ENCODE measurements at regions not wholly inside any gene's neighbourhood (a gene's known extent, or its start where the extent isn't known, plus 50 kb on each side); places are given as distances from the start of the nearest gene placed in this dataset.
"Not testable (repeated sequence)": the region's sequence is repeated elsewhere in the genome, so short reads cannot be mapped to it uniquely, and the experiment has no call there.

GRCh38 chr7:23938937-23939552, 229.0 kb downstream of the STK31 start:
- Histone ChIP-seq H3K4me1 (ENCODE audit: control insufficient read depth, insufficient read depth, low read length, poor library complexity, severe bottlenecking) (no peaks in the 10 kb centered on the region), H3K27me3 (ENCODE audit: control insufficient read depth, insufficient read depth, low read length) (peaks cover 5% of the 10 kb centered on the region), H3K4me3 (ENCODE audit: low read depth, low read length) (no peak overlapping the region), H3K27ac (ENCODE audit: insufficient read depth, low read length, poor library complexity, severe bottlenecking) (no peak overlapping the region), H3K9me3 (ENCODE audit: control insufficient read depth in 2 of 2, low read length in 2 of 2) (no peaks in the 10 kb centered on the region), H3K36me3 (ENCODE audit: control insufficient read depth, insufficient read depth, low read length) (no peaks in the 10 kb centered on the region)
- H3K4me1 Mint-ChIP-seq: no peaks in the 10 kb centered on the region
- peaks cover 8% of the 10 kb centered on the region for H3K27me3 Mint-ChIP-seq
- ATAC-seq (ENCODE audit: low read depth in 2 of 2) (no peak), DNase-seq (no peak)
- H3K4me3 Mint-ChIP-seq: no peak overlapping the region
- no peak overlapping the region for H3K27ac Mint-ChIP-seq
- no peaks in the 10 kb centered on the region for H3K36me3 Mint-ChIP-seq
- H3K9me3 Mint-ChIP-seq: peaks cover 0 to 5% (median 1%) of the 10 kb centered on the region in 7 donors

- H3K36me3 Mint-ChIP-seq; H3K27me3 Mint-ChIP-seq; H3K4me1 ChIP-seq (ENCODE audit: control insufficient read depth, insufficient read depth, low read length, poor library complexity, severe bottlenecking); DNase-seq; H3K36me3 ChIP-seq (ENCODE audit: control insufficient read depth, insufficient read depth, low read length); H3K9me3 Mint-ChIP-seq; H3K4me3 ChIP-seq (ENCODE audit: low read depth, low read length); H3K9me3 ChIP-seq (ENCODE audit: control insufficient read depth in 2 of 2, low read length in 2 of 2); ATAC-seq (ENCODE audit: low read depth in 2 of 2); H3K27ac Mint-ChIP-seq; H3K4me1 Mint-ChIP-seq; H3K27me3 ChIP-seq (ENCODE audit: control insufficient read depth, insufficient read depth, low read length); H3K27ac ChIP-seq (ENCODE audit: insufficient read depth, low read length, poor library complexity, severe bottlenecking); H3K4me3 Mint-ChIP-seq: not testable (repeated sequence)
Observed at GRCh38 chr7:23939747-23940146, 229.7 kb downstream of the STK31 start.

DNA sequence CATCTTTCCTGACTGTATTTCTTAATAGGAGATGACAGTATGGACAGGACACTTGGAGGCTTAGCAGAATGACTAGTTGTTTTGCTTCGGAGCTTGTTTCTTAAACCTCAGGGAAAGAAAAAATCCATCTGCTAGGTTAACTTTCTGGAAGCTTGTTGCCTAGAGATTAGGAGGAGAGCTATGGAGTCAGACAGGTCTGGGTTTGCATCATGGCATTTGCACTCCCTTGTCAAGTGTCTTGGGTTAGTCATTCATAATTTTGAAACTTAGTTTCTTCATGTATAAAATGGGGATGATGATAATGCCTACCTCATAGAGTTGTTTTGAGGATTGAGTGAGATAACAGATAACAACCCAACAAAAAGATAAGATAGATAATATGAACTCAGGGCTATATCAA, 231.5 kb downstream of the STK31 start:
- DNase-seq (no peak), ATAC-seq (ENCODE audit: low read depth in 2 of 2) (no peak)
- Histone ChIP-seq H3K36me3 (ENCODE audit: control insufficient read depth, insufficient read depth, low read length) (no peaks in the 10 kb centered on the region), H3K27ac (ENCODE audit: insufficient read depth, low read length, poor library complexity, severe bottlenecking) (no peak overlapping the region), H3K9me3 (ENCODE audit: control insufficient read depth in 2 of 2, low read length in 2 of 2) (peaks cover 0 to 5% of the 10 kb centered on the region in 2 experiments), H3K4me3 (ENCODE audit: low read depth, low read length) (no peak overlapping the region), H3K27me3 (ENCODE audit: control insufficient read depth, insufficient read depth, low read length) (peaks cover 5% of the 10 kb centered on the region), H3K4me1 (ENCODE audit: control insufficient read depth, insufficient read depth, low read length, poor library complexity, severe bottlenecking) (no peaks in the 10 kb centered on the region)
- Mint-ChIP-seq H3K4me3 (no peak overlapping the region), H3K27ac (no peak overlapping the region), H3K9me3 (peaks cover 0 to 19% (median 7%) of the 10 kb centered on the region in 7 donors), H3K36me3 (no peaks in the 10 kb centered on the region), H3K27me3 (peaks cover 8% of the 10 kb centered on the region), H3K4me1 (no peaks in the 10 kb centered on the region)

GRCh38 chr7:23942032-23942431, 232.0 kb downstream of the STK31 start:
- Mint-ChIP-seq H3K4me3 (no peak overlapping the region), H3K27ac (no peak overlapping the region), H3K4me1 (no peaks in the 10 kb centered on the region), H3K27me3 (peaks cover 8% of the 10 kb centered on the region), H3K9me3 (peaks cover 0 to 24% (median 7%) of the 10 kb centered on the region in 7 donors), H3K36me3 (no peaks in the 10 kb centered on the region)
- Histone ChIP-seq H3K27ac (ENCODE audit: insufficient read depth, low read length, poor library complexity, severe bottlenecking) (no peak overlapping the region), H3K36me3 (ENCODE audit: control insufficient read depth, insufficient read depth, low read length) (no peaks in the 10 kb centered on the region), H3K4me1 (ENCODE audit: control insufficient read depth, insufficient read depth, low read length, poor library complexity, severe bottlenecking) (no peaks in the 10 kb centered on the region), H3K4me3 (ENCODE audit: low read depth, low read length) (no peak overlapping the region), H3K27me3 (ENCODE audit: control insufficient read depth, insufficient read depth, low read length) (peaks cover 5% of the 10 kb centered on the region), H3K9me3 (ENCODE audit: control insufficient read depth in 2 of 2, low read length in 2 of 2) (peaks cover 0 to 5% of the 10 kb centered on the region in 2 experiments)
- ATAC-seq (ENCODE audit: low read depth in 2 of 2): no peak
- DNase-seq: no peak

DNA sequence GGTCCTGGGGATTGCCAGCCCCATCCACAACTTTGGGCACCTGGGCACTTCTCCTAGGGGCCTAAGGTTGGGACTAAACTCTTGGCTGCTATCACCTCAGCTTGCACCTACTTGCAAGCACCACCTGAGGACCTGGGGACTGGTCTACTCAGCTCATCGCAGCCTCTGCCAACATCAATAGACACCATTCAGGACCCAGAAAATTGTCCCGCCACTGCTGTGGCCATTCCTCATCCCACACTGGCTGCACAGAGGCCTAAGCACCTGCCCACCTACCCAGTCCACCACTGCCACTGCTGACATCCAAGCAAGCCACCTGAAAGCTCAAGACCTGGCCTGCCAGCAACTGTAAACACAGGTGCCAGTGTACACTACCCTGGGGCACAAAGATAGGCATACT, 234.1 kb downstream of the STK31 start:
- Histone ChIP-seq H3K4me3 (ENCODE audit: low read depth, low read length) (no peak overlapping the region), H3K4me1 (ENCODE audit: control insufficient read depth, insufficient read depth, low read length, poor library complexity, severe bottlenecking) (no peaks in the 10 kb centered on the region), H3K36me3 (ENCODE audit: control insufficient read depth, insufficient read depth, low read length) (no peaks in the 10 kb centered on the region), H3K27me3 (ENCODE audit: control insufficient read depth, insufficient read depth, low read length) (peaks cover 2% of the 10 kb centered on the region), H3K9me3 (ENCODE audit: control insufficient read depth in 2 of 2, low read length in 2 of 2) (peaks cover 0 to 5% of the 10 kb centered on the region in 2 experiments), H3K27ac (ENCODE audit: insufficient read depth, low read length, poor library complexity, severe bottlenecking) (no peak overlapping the region)
- peaks cover 8% of the 10 kb centered on the region for H3K27me3 Mint-ChIP-seq
- H3K4me3 Mint-ChIP-seq: no peak overlapping the region
- no peak overlapping the region for H3K27ac Mint-ChIP-seq
- DNase-seq: no peak
- H3K4me1 Mint-ChIP-seq: no peaks in the 10 kb centered on the region
- ATAC-seq (ENCODE audit: low read depth in 2 of 2): no peak
- H3K36me3 Mint-ChIP-seq: no peaks in the 10 kb centered on the region
- H3K9me3 Mint-ChIP-seq: peaks cover 0 to 24% (median 7%) of the 10 kb centered on the region in 7 donors

- H3K9me3 Mint-ChIP-seq: peaks cover 0 to 24% (median 7%) of the 10 kb centered on the region in 7 donors
- no peak overlapping the region for H3K4me3 Mint-ChIP-seq
- Histone ChIP-seq H3K4me3 (ENCODE audit: low read depth, low read length) (no peak overlapping the region), H3K36me3 (ENCODE audit: control insufficient read depth, insufficient read depth, low read length) (no peaks in the 10 kb centered on the region), H3K9me3 (ENCODE audit: control insufficient read depth in 2 of 2, low read length in 2 of 2) (peaks cover 0 to 5% of the 10 kb centered on the region in 2 experiments), H3K27ac (ENCODE audit: insufficient read depth, low read length, poor library complexity, severe bottlenecking) (no peak overlapping the region), H3K27me3 (ENCODE audit: control insufficient read depth, insufficient read depth, low read length) (peaks cover 2% of the 10 kb centered on the region), H3K4me1 (ENCODE audit: control insufficient read depth, insufficient read depth, low read length, poor library complexity, severe bottlenecking) (no peaks in the 10 kb centered on the region)
- DNase-seq (no peak), ATAC-seq (ENCODE audit: low read depth in 2 of 2) (no peak)
- no peak overlapping the region for H3K27ac Mint-ChIP-seq
- no peaks in the 10 kb centered on the region for H3K36me3 Mint-ChIP-seq
- no peaks in the 10 kb centered on the region for H3K4me1 Mint-ChIP-seq
- H3K27me3 Mint-ChIP-seq: peaks cover 8% of the 10 kb centered on the region
Observed at GRCh38 chr7:23945472-23945871, 235.5 kb downstream of the STK31 start.

DNA sequence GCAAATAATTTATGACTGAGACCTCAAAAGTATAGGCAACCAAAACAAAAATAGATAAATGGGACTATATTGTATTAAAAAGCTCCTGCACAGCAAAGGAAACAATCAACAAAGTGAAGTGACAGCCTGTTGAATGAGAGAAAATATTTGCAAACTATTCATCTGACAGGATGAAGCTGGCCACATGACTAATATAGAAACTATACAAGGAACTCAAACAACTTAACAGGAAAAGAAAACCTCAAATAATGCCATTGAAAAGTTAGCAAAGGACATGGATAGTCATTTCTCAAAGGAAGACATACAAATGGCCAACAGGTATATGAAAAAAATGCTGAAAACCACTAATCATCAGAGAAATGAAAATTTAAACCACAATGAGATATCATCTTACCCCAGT, 245.1 kb downstream of the STK31 start:
- Histone ChIP-seq H3K36me3 (ENCODE audit: control insufficient read depth, insufficient read depth, low read length) (no peaks in the 10 kb centered on the region), H3K9me3 (ENCODE audit: control insufficient read depth in 2 of 2, low read length in 2 of 2) (no peaks in the 10 kb centered on the region), H3K4me3 (ENCODE audit: low read depth, low read length) (no peak overlapping the region), H3K4me1 (ENCODE audit: control insufficient read depth, insufficient read depth, low read length, poor library complexity, severe bottlenecking) (no peaks in the 10 kb centered on the region), H3K27ac (ENCODE audit: insufficient read depth, low read length, poor library complexity, severe bottlenecking) (no peak overlapping the region), H3K27me3 (ENCODE audit: control insufficient read depth, insufficient read depth, low read length) (no peaks in the 10 kb centered on the region)
- DNase-seq (peak in 1 of 3 donors; percentile 2), ATAC-seq (ENCODE audit: low read depth in 2 of 2) (no peak)
- H3K36me3 Mint-ChIP-seq: no peaks in the 10 kb centered on the region
- no peak overlapping the region for H3K4me3 Mint-ChIP-seq
- peaks cover 0 to 3% (median 0%) of the 10 kb centered on the region in 7 donors for H3K9me3 Mint-ChIP-seq
- H3K27me3 Mint-ChIP-seq: peaks cover 4% of the 10 kb centered on the region
- H3K27ac Mint-ChIP-seq: no peak overlapping the region
- no peaks in the 10 kb centered on the region for H3K4me1 Mint-ChIP-seq

DNA sequence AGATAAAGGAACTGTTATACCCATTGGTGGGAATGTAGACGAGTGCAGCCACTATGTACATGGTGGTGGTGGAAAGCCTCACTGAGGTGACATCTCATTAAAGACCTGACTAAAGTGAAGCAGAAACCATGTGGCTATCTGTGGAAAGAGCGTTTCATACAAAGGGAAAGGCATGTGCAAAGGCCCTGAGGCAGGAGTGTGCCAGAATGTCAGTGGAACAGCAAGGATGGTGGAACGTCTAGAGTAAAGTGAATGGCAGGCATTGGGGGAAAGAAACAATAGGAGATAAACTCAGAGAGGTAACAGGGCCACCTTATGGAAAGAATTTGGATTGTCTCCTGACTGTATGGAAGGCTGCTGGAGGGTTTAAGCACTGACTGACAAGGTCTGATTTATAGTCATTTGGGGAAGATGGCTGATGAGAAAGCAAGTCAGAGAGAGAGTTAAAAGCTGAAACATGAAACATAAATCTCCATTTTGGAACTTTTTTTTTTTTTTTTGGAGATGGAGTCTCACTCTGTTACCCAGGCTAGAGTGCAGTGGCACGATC, 245.7 kb downstream of the STK31 start:
- DNase-seq (no peak), ATAC-seq (ENCODE audit: low read depth in 2 of 2) (no peak)
- Histone ChIP-seq H3K4me3 (ENCODE audit: low read depth, low read length) (no peak overlapping the region), H3K27me3 (ENCODE audit: control insufficient read depth, insufficient read depth, low read length) (no peaks in the 10 kb centered on the region), H3K9me3 (ENCODE audit: control insufficient read depth in 2 of 2, low read length in 2 of 2) (no peaks in the 10 kb centered on the region), H3K27ac (ENCODE audit: insufficient read depth, low read length, poor library complexity, severe bottlenecking) (no peak overlapping the region), H3K4me1 (ENCODE audit: control insufficient read depth, insufficient read depth, low read length, poor library complexity, severe bottlenecking) (no peaks in the 10 kb centered on the region), H3K36me3 (ENCODE audit: control insufficient read depth, insufficient read depth, low read length) (no peaks in the 10 kb centered on the region)
- Mint-ChIP-seq H3K27ac (no peak overlapping the region), H3K4me3 (no peak overlapping the region), H3K4me1 (no peaks in the 10 kb centered on the region), H3K36me3 (no peaks in the 10 kb centered on the region), H3K27me3 (peaks cover 4% of the 10 kb centered on the region), H3K9me3 (peaks cover 0 to 3% (median 0%) of the 10 kb centered on the region in 7 donors)
